OCI-LY1 (cell line): ENCODE measurements at regions not wholly inside any gene's neighbourhood (a gene's known extent, or its start where the extent isn't known, plus 50 kb on each side); places are given as distances from the start of the nearest gene placed in this dataset.

ENCODE experiments used
- H2AFZ ChIP-seq: fragments of 200-600 bp; sonication (generic), shearing (Covaris generic); 2 replicates; pipeline ENCODE4 v1.6.0; 2014; ENCODE audit warnings: antibody characterized with exemption, mild to moderate bottlenecking, low read length
- H3F3A ChIP-seq: fragments of 200-600 bp; sonication (generic), shearing (Covaris generic); 2 replicates; pipeline ENCODE4 v1.6.0; 2014; ENCODE audit warnings: mild to moderate bottlenecking, antibody characterized with exemption, low read length, moderate library complexity; ENCODE audit not compliant: insufficient read depth
- H3K27ac ChIP-seq: fragments of 200-600 bp; sonication (generic); 2 replicates; pipeline ENCODE4 v1.5.1; 2014; ENCODE audit warnings: low read length, mixed run types, mild to moderate bottlenecking, low read depth; ENCODE audit not compliant: poor library complexity, severe bottlenecking
- H3K27me3 ChIP-seq: fragments of 200-600 bp; sonication (generic); 2 replicates; pipeline ENCODE4 v1.6.0; 2014; ENCODE audit warnings: antibody characterized with exemption, mild to moderate bottlenecking, low read length, moderate library complexity; ENCODE audit not compliant: insufficient read depth
- H3K36me3 ChIP-seq: fragments of 200-600 bp; sonication (generic); 2 replicates; pipeline ENCODE4 v1.6.1; 2014; ENCODE audit warnings: mild to moderate bottlenecking, antibody characterized with exemption, low read length, moderate library complexity, mixed read lengths; ENCODE audit not compliant: insufficient read depth
- H3K4me1 ChIP-seq: fragments of 200-600 bp; sonication (generic); 2 replicates; pipeline ENCODE4 v1.5.1; 2014; ENCODE audit warnings: mild to moderate bottlenecking, low read length, moderate library complexity; ENCODE audit not compliant: insufficient read depth, severe bottlenecking
- H3K4me2 ChIP-seq: fragments of 200-600 bp; sonication (generic), shearing (Covaris generic); 2 replicates; pipeline ENCODE4 v1.6.1; 2014; ENCODE audit warnings: low read length
- H3K4me3 ChIP-seq: fragments of 200-600 bp; sonication (generic); 2 replicates; pipeline ENCODE4 v1.5.1; 2014; ENCODE audit warnings: low read length, low read depth, mild to moderate bottlenecking, mixed read lengths; ENCODE audit not compliant: poor library complexity, severe bottlenecking
- H3K79me2 ChIP-seq: fragments of 200-600 bp; shearing (Covaris generic); 2 replicates; pipeline ENCODE4 v1.6.1; 2016; ENCODE audit warnings: mixed run types, low read length, mixed read lengths; ENCODE audit not compliant: insufficient read depth
- H3K9ac ChIP-seq: fragments of 200-600 bp; sonication (generic), shearing (Covaris generic); 2 replicates; pipeline ENCODE4 v1.6.1; 2014; ENCODE audit warnings: mild to moderate bottlenecking, low read length, mixed read lengths
- H3K9me2 ChIP-seq: fragments of 200-600 bp; sonication (generic), shearing (Covaris generic); 2 replicates; pipeline ENCODE4 v1.6.1; 2014; ENCODE audit warnings: low read depth, mild to moderate bottlenecking, low read length, mixed read lengths
- H3K9me3 ChIP-seq: fragments of 200-600 bp; shearing (Covaris generic); 2 replicates; pipeline ENCODE4 v1.6.1; 2014; ENCODE audit warnings: low read length, mixed read lengths
- H4K20me1 ChIP-seq: fragments of 200-600 bp; sonication (generic), shearing (Covaris generic); 2 replicates; pipeline ENCODE4 v1.6.0; 2016; ENCODE audit warnings: mild to moderate bottlenecking, low read length; ENCODE audit not compliant: insufficient read depth
- EZH2 ChIP-seq: fragments of 200-600 bp; sonication (generic), shearing (Covaris generic); IDR thresholded peaks from 2 replicates; pipeline ENCODE4 v1.8.0; 2017; ENCODE audit warnings: borderline replicate concordance, mixed run types, mild to moderate bottlenecking, antibody characterized with exemption, low read length, moderate library complexity, mixed read lengths
- TF ChIP-seq, protein P1 (sequence below): fragments of 200-600 bp; sonication (generic), shearing (Covaris generic); IDR thresholded peaks from 2 replicates; pipeline ENCODE4 v1.5.1; 2017; ENCODE audit warnings: mild to moderate bottlenecking, antibody characterized with exemption, low read length, moderate library complexity, mixed read lengths

GRCh38 chr17:13746404-13746803 lies 144.7 kb upstream of the HS3ST3A1 start:
- Histone ChIP-seq H3K79me2 (no peaks in the 10 kb centered on the region), H3K27ac (no peak overlapping the region), H3K4me3 (no peak overlapping the region), H3K36me3 (no peaks in the 10 kb centered on the region), H3K4me2 (no peak overlapping the region), H3K9ac (no peak overlapping the region), H3K9me2 (no peaks in the 10 kb centered on the region), H3K4me1 (no peaks in the 10 kb centered on the region), H2AFZ (no peak overlapping the region), H3K27me3 (no peaks in the 10 kb centered on the region; the same call in 1 of the 2 replicates), H4K20me1 (no peaks in the 10 kb centered on the region), H3F3A (no peaks in the 10 kb centered on the region), H3K9me3 (no peaks in the 10 kb centered on the region)
- TF ChIP-seq EZH2, result no peak
- TF ChIP-seq, protein P1, sequence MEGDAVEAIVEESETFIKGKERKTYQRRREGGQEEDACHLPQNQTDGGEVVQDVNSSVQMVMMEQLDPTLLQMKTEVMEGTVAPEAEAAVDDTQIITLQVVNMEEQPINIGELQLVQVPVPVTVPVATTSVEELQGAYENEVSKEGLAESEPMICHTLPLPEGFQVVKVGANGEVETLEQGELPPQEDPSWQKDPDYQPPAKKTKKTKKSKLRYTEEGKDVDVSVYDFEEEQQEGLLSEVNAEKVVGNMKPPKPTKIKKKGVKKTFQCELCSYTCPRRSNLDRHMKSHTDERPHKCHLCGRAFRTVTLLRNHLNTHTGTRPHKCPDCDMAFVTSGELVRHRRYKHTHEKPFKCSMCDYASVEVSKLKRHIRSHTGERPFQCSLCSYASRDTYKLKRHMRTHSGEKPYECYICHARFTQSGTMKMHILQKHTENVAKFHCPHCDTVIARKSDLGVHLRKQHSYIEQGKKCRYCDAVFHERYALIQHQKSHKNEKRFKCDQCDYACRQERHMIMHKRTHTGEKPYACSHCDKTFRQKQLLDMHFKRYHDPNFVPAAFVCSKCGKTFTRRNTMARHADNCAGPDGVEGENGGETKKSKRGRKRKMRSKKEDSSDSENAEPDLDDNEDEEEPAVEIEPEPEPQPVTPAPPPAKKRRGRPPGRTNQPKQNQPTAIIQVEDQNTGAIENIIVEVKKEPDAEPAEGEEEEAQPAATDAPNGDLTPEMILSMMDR, result no peak

- no peak overlapping the region for H2AFZ ChIP-seq
- H3K27ac ChIP-seq, result no peak overlapping the region
- no peaks in the 10 kb centered on the region for H3K9me3 ChIP-seq
- H3K4me3 ChIP-seq, result no peak overlapping the region
- H3K36me3 ChIP-seq, result no peaks in the 10 kb centered on the region
- no peaks in the 10 kb centered on the region for H3K4me1 ChIP-seq
- H3K9ac ChIP-seq, result no peak overlapping the region
- H3K27me3 ChIP-seq, result no peaks in the 10 kb centered on the region; the same call in 1 of the 2 replicates
- no peaks in the 10 kb centered on the region for H4K20me1 ChIP-seq
- H3K79me2 ChIP-seq, result no peaks in the 10 kb centered on the region
- H3F3A ChIP-seq, result no peaks in the 10 kb centered on the region
- no peak overlapping the region for H3K4me2 ChIP-seq
- TF ChIP-seq, protein P1, result no peak
- H3K9me2 ChIP-seq, result no peaks in the 10 kb centered on the region
Observed at GRCh38 chr17:13749166-13749890, 147.6 kb upstream of the HS3ST3A1 start.

DNA sequence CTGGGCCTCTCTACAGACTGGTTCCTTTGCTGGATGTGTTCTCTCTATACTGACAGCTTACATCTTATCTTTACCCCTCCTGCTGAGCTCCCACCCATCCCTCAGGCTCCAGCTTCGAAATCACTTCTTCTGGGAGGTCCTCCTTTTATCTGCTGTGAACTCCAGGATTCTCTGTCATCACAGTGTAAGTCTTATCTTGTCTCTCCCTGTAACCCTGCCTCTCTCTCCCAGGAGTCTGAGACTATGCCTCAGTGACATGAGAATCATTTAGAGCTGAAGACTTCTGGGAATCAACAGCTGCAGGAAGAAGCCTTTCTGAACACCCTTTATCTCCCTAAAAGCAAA lies 148.1 kb upstream of the HS3ST3A1 start:
- no peaks in the 10 kb centered on the region; the same call in 1 of the 2 replicates for H3K27me3 ChIP-seq
- TF ChIP-seq, protein P1, result no peak
- TF ChIP-seq EZH2, result no peak
- no peak overlapping the region for H2AFZ ChIP-seq
- H3K9me2 ChIP-seq, result no peaks in the 10 kb centered on the region
- no peaks in the 10 kb centered on the region for H4K20me1 ChIP-seq
- no peak overlapping the region for H3K27ac ChIP-seq
- no peaks in the 10 kb centered on the region for H3K36me3 ChIP-seq
- no peaks in the 10 kb centered on the region for H3K9me3 ChIP-seq
- no peaks in the 10 kb centered on the region for H3K79me2 ChIP-seq
- no peaks in the 10 kb centered on the region for H3K4me1 ChIP-seq
- no peak overlapping the region for H3K4me3 ChIP-seq
- no peaks in the 10 kb centered on the region for H3F3A ChIP-seq
- no peak overlapping the region for H3K9ac ChIP-seq
- H3K4me2 ChIP-seq, result no peak overlapping the region
